ENCODE measurements at regions not wholly inside any gene's neighbourhood (a gene's known extent, or its start where the extent isn't known, plus 50 kb on each side); places are given as distances from the start of the nearest gene placed in this dataset.

GRCh38 chr5:138666226-138666742 lies 86.9 kb upstream of the CTNNA1 start:
- TF ChIP-seq CTCF (IDR thresholded peaks at IDR 0.05), result no peak
- TF ChIP-seq POLR2A (IDR thresholded peaks at IDR 0.05), result no peak
- 91 to 98% (median 94%) methylated on average over 6 to 8 of the region's 8 CpGs for WGBS, 4 donors
- Histone ChIP-seq H3K36me3 (replicated peaks in 1 of 2) (no peaks in the 10 kb centered on the region), H3K4me3 (no peak overlapping the region), H3K9me3 (replicated peaks in 1 of 3) (no peaks in the 10 kb centered on the region), H3K27ac (no peak overlapping the region), H3K4me1 (replicated peaks in 1 of 2) (no peaks in the 10 kb centered on the region), H3K27me3 (no peaks in the 10 kb centered on the region)
- DNase-seq, result no peak
- intact Hi-C loops (cut with DNase I), result no loop called here

- intact Hi-C loops (cut with DNase I), result no loop called here
- TF ChIP-seq POLR2A (IDR thresholded peaks at IDR 0.05), result no peak
- no peak for TF ChIP-seq CTCF (IDR thresholded peaks at IDR 0.05)
Measured at GRCh38 chr5:138665261-138665660, 88.0 kb upstream of the CTNNA1 start.

GRCh38 chr5:138664276-138664943 lies 88.8 kb upstream of the CTNNA1 start:
- TF ChIP-seq POLR2A (IDR thresholded peaks at IDR 0.05), result no peak
- Histone ChIP-seq H3K4me3 (no peak overlapping the region), H3K4me1 (replicated peaks in 1 of 2) (no peaks in the 10 kb centered on the region), H3K9me3 (replicated peaks in 1 of 3) (no peaks in the 10 kb centered on the region), H3K27ac (no peak overlapping the region), H3K27me3 (no peaks in the 10 kb centered on the region), H3K36me3 (replicated peaks in 1 of 2) (no peaks in the 10 kb centered on the region)
- intact Hi-C loops (cut with DNase I), result no loop called here
- no peak for DNase-seq
- 75 to 82% (median 77%) methylated on average over 8 to 9 of the region's 9 CpGs for WGBS, 4 donors

More at GRCh38 chr5:138665261-138665660, 88.0 kb upstream of the CTNNA1 start:
- Histone ChIP-seq H3K4me3 (no peak overlapping the region), H3K36me3 (replicated peaks in 1 of 2) (no peaks in the 10 kb centered on the region), H3K9me3 (replicated peaks in 1 of 3) (no peaks in the 10 kb centered on the region), H3K4me1 (replicated peaks in 1 of 2) (no peaks in the 10 kb centered on the region), H3K27me3 (no peaks in the 10 kb centered on the region), H3K27ac (no peak overlapping the region)
- DNase-seq, result no peak
- 86 to 96% (median 90%) methylated on average over 5 of the region's 5 CpGs for WGBS, 4 donors

- Histone ChIP-seq H3K27me3 (no peaks in the 10 kb centered on the region), H3K4me3 (no peak overlapping the region), H3K36me3 (replicated peaks in 1 of 2) (no peaks in the 10 kb centered on the region), H3K27ac (no peak overlapping the region), H3K9me3 (replicated peaks in 1 of 3) (no peaks in the 10 kb centered on the region), H3K4me1 (replicated peaks in 1 of 2) (no peaks in the 10 kb centered on the region)
- no peak for DNase-seq
- 68 to 86% (median 75%) methylated on average over 4 of the region's 4 CpGs for WGBS, 4 donors
- intact Hi-C loops (cut with DNase I), result no loop called here
- TF ChIP-seq CTCF (IDR thresholded peaks at IDR 0.05) (no peak), POLR2A (IDR thresholded peaks at IDR 0.05) (no peak)
Measured at GRCh38 chr5:138663561-138663960, 88.4 kb upstream of the HSPA9 start.

GRCh38 chr5:138663009-138663408 lies 87.8 kb upstream of the HSPA9 start:
- Histone ChIP-seq H3K27me3 (no peaks in the 10 kb centered on the region), H3K36me3 (replicated peaks in 1 of 2) (no peaks in the 10 kb centered on the region), H3K9me3 (replicated peaks in 1 of 3) (no peaks in the 10 kb centered on the region), H3K4me1 (replicated peaks in 1 of 2) (no peaks in the 10 kb centered on the region), H3K27ac (no peak overlapping the region), H3K4me3 (no peak overlapping the region)
- TF ChIP-seq CTCF (IDR thresholded peaks at IDR 0.05), result no peak
- TF ChIP-seq POLR2A (IDR thresholded peaks at IDR 0.05), result no peak
- intact Hi-C loops (cut with DNase I), result no loop called here
- DNase-seq, result no peak
- 64 to 83% (median 77%) methylated on average over 5 of the region's 5 CpGs for WGBS, 4 donors
